NCI-H2107 treated with DMSO at 0.1 percent for 48 hours (cell line): ENCODE measurements at regions not wholly inside any gene's neighbourhood (a gene's known extent, or its start where the extent isn't known, plus 50 kb on each side); places are given as distances from the start of the nearest gene placed in this dataset.

Experiments used
- DNase-seq: peaks from one replicate; lab custom pipeline; 2025; ENCODE audit not compliant: unreplicated experiment; lab: John Stamatoyannopoulos, UW

DNA sequence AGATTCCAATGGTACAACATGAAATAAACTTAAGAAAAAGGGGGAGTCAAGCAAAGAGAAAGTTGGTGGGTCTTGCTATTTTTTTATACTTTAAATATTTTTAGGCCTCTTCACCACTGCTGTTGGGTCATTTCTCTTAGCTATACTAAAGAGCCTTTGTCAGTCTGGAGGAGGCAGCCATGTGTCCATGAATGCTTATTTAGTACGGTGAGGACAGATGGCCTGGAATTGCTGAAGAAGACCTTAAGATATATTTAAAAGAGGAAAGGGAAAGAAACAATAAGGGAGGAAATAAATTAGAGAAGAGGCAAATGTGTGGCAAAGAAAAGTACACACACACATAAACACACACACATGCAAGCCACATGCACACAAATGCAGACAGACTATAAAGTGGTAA is 560.5 kb upstream of the MEF2C start:
- no peak for DNase-seq

- no peak for DNase-seq
Measured at GRCh38 chr5:89441965-89442364, 559.0 kb upstream of the MEF2C start.

- DNase-seq: no peak
Measured at GRCh38 chr5:89440670-89441069, 557.7 kb upstream of the MEF2C start.

GRCh38 chr5:89437450-89438435 is 554.8 kb upstream of the MEF2C start:
- DNase-seq: no peak

DNA sequence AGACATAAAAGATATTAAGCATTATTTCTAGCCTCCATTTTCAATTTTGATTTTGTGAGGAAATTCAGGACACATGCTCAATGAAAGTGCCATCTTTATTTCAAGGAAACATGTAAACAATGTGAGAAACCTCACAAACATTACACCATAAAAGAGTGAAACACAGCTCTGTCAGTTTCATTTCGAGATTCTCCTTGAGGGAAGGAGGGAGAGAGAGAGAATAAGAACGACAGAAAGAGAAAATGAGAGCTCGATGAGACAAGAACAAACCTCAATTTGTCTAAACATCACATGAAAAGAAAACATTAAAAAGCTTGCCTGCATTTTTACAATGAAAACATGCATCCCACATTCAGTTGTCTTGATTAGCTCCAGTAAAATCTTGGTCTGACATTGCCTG is 553.5 kb upstream of the MEF2C start:
- no peak for DNase-seq

DNA sequence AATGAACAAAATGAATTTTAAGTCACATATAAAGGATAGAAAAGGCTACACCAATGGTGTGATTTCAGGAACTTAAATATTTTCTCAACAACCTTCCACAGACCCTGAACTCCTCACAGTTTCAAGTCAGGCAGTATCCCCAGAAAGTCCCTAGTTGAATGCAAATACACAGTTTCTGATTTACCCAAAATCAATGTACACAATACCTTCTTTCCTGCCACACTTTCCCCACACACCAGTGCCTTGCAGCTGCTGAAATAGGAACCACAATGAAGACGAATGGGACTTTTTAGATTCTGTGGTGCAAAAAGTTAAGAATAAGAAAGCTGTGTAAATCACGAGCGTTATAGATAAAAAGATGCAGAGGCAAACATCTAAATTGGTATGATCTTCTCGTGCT is 552.4 kb upstream of the MEF2C start:
- no peak for DNase-seq

DNA sequence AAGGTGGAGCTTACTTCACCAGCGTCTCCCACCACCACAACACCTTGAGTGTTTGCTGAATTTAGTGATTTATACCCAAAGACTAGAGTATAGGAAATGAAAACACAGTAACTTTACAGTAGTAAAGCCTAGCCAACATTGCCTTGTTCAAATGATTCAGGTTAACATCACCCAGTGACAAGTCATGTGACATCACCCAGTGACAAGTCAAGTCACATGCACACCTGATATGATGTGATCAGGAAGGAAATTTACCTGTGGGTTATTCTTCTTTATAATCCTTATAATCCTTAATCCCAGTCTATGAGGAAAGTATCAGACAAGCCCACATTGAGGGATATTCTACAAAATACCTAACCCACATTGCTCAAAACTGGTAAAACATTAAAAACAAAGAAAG is 545.6 kb upstream of the MEF2C start:
- DNase-seq: no peak

DNA sequence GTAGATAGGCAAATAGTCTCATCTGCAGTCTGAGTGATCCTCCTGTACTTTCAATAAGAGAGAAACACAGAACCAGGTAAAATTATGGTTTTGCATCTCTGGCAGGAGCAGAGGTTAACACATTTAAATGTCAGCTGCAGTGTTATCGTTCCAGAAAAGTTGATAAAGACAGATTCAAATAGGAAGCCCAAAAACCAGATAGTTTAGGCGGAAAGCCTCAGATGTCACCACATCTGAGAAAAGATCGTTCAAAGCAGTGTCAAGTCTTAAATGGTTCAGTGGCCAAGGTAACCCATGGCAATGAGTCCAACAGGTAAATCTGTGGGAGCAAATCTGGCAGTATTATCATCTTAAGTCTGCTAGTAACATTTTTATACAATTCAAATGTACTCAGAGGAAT is 542.1 kb upstream of the MEF2C start:
- DNase-seq: no peak

GRCh38 chr5:89421035-89421434 is 538.1 kb upstream of the MEF2C start:
- DNase-seq: no peak

- DNase-seq: no peak
Measured at GRCh38 chr5:89418407-89419085, 535.6 kb upstream of the MEF2C start.

- no peak for DNase-seq
Measured at GRCh38 chr5:89417990-89418389, 535.0 kb upstream of the MEF2C start.

DNA sequence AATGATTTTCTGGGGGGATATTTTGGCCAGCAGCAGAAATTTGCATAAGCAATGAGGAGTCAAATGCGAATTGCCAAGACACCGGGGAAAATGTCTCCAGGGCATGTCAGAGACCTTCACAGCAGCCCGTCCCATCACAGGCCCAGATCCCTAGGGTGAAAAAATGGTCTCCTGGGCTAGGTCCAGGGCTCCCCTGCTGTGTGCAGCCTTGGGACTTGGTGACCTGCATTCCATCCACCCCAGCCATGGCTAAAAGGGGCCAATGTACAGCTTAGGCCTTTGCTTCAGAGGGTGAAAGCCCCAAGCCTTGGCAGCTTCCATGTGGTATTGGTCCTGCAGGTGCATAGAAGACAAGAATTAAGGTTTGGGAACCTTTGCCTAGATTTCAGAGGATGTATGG is 534.5 kb upstream of the MEF2C start:
- no peak for DNase-seq

GRCh38 chr5:89411891-89412290 is 528.9 kb upstream of the MEF2C start:
- DNase-seq: no peak

- DNase-seq: no peak
Measured at GRCh38 chr5:89407054-89407453, 524.1 kb upstream of the MEF2C start.

- no peak for DNase-seq
Measured at GRCh38 chr5:89401659-89402058, 518.7 kb upstream of the MEF2C start.

DNA sequence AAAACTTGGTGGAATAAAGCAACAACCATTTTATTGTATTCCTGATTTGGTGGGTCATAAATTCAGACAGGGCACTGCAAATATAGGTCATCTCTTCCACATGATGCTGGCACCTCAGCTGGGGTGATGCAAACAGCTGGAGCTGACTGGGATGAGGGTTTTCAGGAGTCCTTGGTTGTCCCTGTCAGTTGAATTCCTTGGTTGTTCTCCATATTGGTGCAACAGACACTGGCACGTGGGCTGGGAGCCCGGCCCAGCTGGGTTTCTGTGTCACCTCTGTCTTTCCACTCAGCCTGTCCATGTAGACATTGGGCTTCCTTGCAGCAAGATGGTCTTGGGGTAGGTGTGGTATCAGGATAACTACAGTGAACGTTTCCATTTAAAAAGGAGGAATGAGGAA is 518.0 kb upstream of the MEF2C start:
- no peak for DNase-seq

DNA sequence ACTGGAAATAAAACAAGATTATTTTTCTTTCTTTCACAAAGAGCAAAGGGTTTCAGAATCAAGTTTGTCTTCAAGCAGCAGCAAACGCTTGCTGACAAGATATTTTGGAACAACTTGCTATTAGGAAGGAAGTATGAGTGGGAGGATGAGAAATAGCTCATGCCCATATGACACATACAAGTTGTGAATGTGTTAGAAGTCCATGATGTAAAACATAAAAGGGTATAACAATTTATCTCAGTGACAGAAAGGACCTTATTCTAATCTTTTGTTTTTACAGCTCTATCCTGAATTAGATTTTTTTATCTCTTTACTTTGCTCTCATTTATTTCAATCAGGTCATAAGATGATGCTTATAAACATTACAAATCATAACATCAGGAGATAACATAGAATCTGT is 516.6 kb upstream of the MEF2C start:
- DNase-seq: no peak

GRCh38 chr5:89397096-89397495 is 514.1 kb upstream of the MEF2C start:
- no peak for DNase-seq

GRCh38 chr5:89396278-89396954 is 513.4 kb upstream of the MEF2C start:
- DNase-seq: no peak

DNA sequence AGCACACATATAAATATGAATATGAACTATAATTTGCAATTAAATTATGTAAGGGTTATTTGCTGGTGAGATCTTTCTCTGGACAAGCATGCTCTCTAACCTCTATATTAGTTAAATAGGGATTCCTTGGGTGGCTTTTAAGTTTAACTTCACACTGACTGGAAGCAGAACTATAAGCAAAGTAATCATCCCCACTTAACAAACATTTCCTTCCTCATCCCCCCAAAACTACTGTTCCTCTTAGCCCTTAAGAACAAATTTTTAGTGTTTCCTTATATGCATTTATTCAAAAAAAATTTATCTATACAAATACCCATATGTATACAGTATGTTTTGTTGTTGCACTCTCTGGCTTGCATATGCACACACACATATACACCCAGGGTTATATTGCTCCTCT is 512.1 kb upstream of the MEF2C start:
- DNase-seq: no peak

DNA sequence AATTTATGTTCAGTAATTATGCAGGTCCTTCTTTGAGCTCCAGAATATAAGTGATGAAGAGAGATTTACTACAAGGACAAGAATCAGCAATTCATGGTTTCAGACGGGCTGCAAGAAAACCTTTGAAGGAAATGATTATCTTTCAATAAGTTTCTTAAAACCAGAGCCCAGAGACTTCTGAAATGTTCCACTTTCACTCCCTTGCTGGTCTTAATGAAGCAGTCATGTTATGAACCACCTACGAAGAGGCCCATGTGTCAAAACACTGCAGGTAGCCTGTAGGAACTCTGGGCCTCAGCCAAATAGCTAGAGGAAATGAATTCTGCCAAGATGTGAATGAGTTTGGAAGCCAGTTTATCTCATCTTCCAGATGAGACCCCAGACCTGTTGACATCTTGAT is 505.9 kb upstream of the MEF2C start:
- DNase-seq: no peak

DNA sequence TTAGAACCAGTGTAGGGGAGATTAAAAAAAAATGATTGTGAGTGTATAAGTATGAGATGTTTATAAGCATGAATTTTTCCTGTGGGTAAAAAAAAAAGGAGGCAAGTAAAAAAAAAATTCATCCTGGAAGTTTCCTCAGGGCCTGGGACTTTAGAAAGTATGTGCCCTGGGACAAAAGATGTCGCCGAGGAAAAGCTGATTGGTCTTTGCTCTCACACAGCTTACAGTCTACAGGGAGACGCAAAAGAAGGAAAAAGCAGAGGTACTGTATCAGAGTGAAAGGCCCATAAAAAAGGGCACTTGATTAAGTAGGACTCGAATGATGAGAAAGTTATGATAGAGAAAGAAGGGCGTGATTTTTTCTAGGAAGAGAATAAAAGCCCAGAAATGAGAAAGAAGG is 501.4 kb upstream of the MEF2C start:
- no peak for DNase-seq
